Mesenchymal stem cell (in vitro differentiated cells and primary cell): ENCODE measurements at regions not wholly inside any gene's neighbourhood (a gene's known extent, or its start where the extent isn't known, plus 50 kb on each side); places are given as distances from the start of the nearest gene placed in this dataset.

ENCODE experiments used
- DNase-seq: peaks from one replicate; pipeline ENCODE4 v3.0.0-alpha.2; 2013
- H2AFZ ChIP-seq: one replicate; pipeline ENCODE4 v1.6.1; 2013; ENCODE audit warnings: low read depth, mild to moderate bottlenecking, control low read depth, inconsistent platforms, low read length, moderate library complexity
- H2AK5ac ChIP-seq: 2 replicates; pipeline ENCODE4 v1.6.1; 2013; ENCODE audit warnings: low read length, moderate library complexity, mild to moderate bottlenecking, inconsistent platforms; ENCODE audit not compliant: severe bottlenecking
- H2BK120ac ChIP-seq: one replicate; pipeline ENCODE4 v1.6.1; 2013; ENCODE audit warnings: low read depth, mild to moderate bottlenecking, inconsistent platforms, low read length, moderate library complexity
- H2BK12ac ChIP-seq, 2 experiments: one replicate each; pipeline ENCODE4 v1.6.1; 2013; ENCODE audit warnings: inconsistent platforms in 2 of 2, low read length in 2 of 2, mild to moderate bottlenecking in 2 of 2, moderate library complexity in 2 of 2, control low read depth in 1 of 2
- H2BK15ac ChIP-seq: one replicate; pipeline ENCODE4 v1.6.1; 2013; ENCODE audit warnings: mild to moderate bottlenecking, low read depth, inconsistent platforms; ENCODE audit not compliant: poor library complexity, severe bottlenecking
- H2BK5ac ChIP-seq: 2 replicates; pipeline ENCODE4 v1.6.1; 2013; ENCODE audit warnings: low read depth, mild to moderate bottlenecking, low read length, control low read depth, inconsistent platforms; ENCODE audit not compliant: poor library complexity, severe bottlenecking
- H3K14ac ChIP-seq, 2 experiments: one replicate each; pipeline ENCODE4 v1.6.1; 2013; ENCODE audit warnings: inconsistent platforms in 2 of 2, low read length in 2 of 2, control low read depth in 1 of 2, mild to moderate bottlenecking in 1 of 2, moderate library complexity in 1 of 2
- H3K18ac ChIP-seq, 2 experiments: one replicate each; pipeline ENCODE4 v1.6.1; 2013; ENCODE audit warnings: inconsistent platforms in 2 of 2, low read length in 2 of 2, control low read depth in 1 of 2, low read depth in 1 of 2, mild to moderate bottlenecking in 1 of 2
- H3K23ac ChIP-seq, 2 experiments: one replicate each; pipeline ENCODE4 v1.6.1; 2013; ENCODE audit warnings: inconsistent platforms in 2 of 2, low read length in 2 of 2, mild to moderate bottlenecking in 2 of 2, moderate library complexity in 2 of 2, control low read depth in 1 of 2
- H3K27ac ChIP-seq: 2 replicates; pipeline ENCODE4 v1.5.1; 2013; ENCODE audit warnings: mild to moderate bottlenecking, moderate library complexity, low read length, control low read depth, inconsistent platforms; ENCODE audit not compliant: poor library complexity, severe bottlenecking
- H3K27me3 ChIP-seq, 2 experiments: 2 replicates each; pipeline versions ENCODE4 v1.6.1 to v1.7.0; 2013; ENCODE audit warnings: low read length in 2 of 2, mild to moderate bottlenecking in 2 of 2, moderate library complexity in 2 of 2, control low read depth in 1 of 2, inconsistent platforms in 1 of 2; ENCODE audit not compliant: control insufficient read depth in 1 of 2, insufficient read depth in 1 of 2
- H3K36me3 ChIP-seq, 2 experiments: 2 replicates each; pipeline versions ENCODE4 v1.6.1 to v1.7.0; 2013; ENCODE audit warnings: low read length in 2 of 2, control low read depth in 1 of 2, inconsistent platforms in 1 of 2, low read depth in 1 of 2, mild to moderate bottlenecking in 1 of 2; ENCODE audit not compliant: insufficient read depth in 2 of 2, control insufficient read depth in 1 of 2
- H3K4ac ChIP-seq, 2 experiments: one replicate each; pipeline ENCODE4 v1.6.1; 2013; ENCODE audit warnings: inconsistent platforms in 2 of 2, low read length in 2 of 2, mild to moderate bottlenecking in 2 of 2, moderate library complexity in 2 of 2, control low read depth in 1 of 2, low read depth in 1 of 2
- H3K4me1 ChIP-seq: 2 replicates; pipeline ENCODE4 v1.6.1; 2013; ENCODE audit warnings: low read depth, low read length, control low read depth; ENCODE audit not compliant: control insufficient read depth, insufficient read depth
- H3K4me2 ChIP-seq: 2 replicates; pipeline ENCODE4 v1.6.1; 2013; ENCODE audit warnings: low read length, mild to moderate bottlenecking, inconsistent platforms; ENCODE audit not compliant: poor library complexity, severe bottlenecking
- H3K4me3 ChIP-seq, 2 experiments: 2 replicates each; pipeline versions ENCODE4 v1.5.1 to v1.7.0; 2013; ENCODE audit warnings: low read length in 2 of 2, mild to moderate bottlenecking in 2 of 2, control low read depth in 1 of 2, low read depth in 1 of 2; ENCODE audit not compliant: insufficient read depth in 1 of 2
- H3K79me1 ChIP-seq: replicated peaks from 2 replicates; pipeline ENCODE4 v1.6.1; 2013; ENCODE audit warnings: mild to moderate bottlenecking, control low read depth, low read length, inconsistent platforms; ENCODE audit not compliant: poor library complexity, severe bottlenecking
- H3K9ac ChIP-seq: 2 replicates; pipeline ENCODE4 v1.7.0; 2013; ENCODE audit warnings: mild to moderate bottlenecking, low read length, moderate library complexity
- H3K9me3 ChIP-seq: 2 replicates; pipeline ENCODE4 v1.7.0; 2013; ENCODE audit warnings: mild to moderate bottlenecking, low read length; ENCODE audit not compliant: control insufficient read depth
- H4K8ac ChIP-seq: one replicate; pipeline ENCODE4 v1.6.1; 2013; ENCODE audit warnings: inconsistent platforms, mild to moderate bottlenecking, low read length, moderate library complexity
- H4K91ac ChIP-seq: one replicate; pipeline ENCODE4 v1.6.1; 2013; ENCODE audit warnings: mild to moderate bottlenecking, low read length, inconsistent platforms
- WGBS: methylation state at CpG from one replicate; pipeline ENCODE4 v1.1.7; 2013; ENCODE audit warnings: mixed read lengths; 5-methylcytosine and 5-hydroxymethylcytosine counted together

DNA sequence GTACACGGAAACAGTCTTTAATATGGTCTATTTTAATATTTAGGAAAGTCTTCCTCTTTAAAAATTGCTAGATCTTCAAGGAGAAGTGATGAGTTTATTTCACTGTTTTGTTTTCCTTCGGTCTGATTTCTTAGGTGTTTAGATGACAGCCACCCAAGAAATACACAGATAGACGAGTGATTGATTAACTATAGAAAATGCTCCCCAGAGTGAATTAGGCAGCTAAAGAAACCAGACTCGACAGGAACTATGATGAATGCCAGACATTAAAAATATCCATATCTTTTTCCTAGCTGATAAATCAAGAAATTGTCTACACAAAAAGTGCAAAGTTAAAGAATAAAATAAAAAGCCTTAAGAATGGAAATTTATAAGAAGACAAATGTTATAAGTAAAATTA, 888.7 kb upstream of the CNTNAP5 start:
- H3K4me1 ChIP-seq = no peaks in the 10 kb centered on the region
- no peak overlapping the region for H3K4ac ChIP-seq
- no peak overlapping the region for H3K14ac ChIP-seq
- no peak for DNase-seq
- peaks cover 7% of the 10 kb centered on the region for H3K9me3 ChIP-seq
- no peak overlapping the region for H3K18ac ChIP-seq
- H3K27me3 ChIP-seq = no peaks in the 10 kb centered on the region
- H2BK120ac ChIP-seq = no peak overlapping the region
- H2AK5ac ChIP-seq = no peak overlapping the region
- H2AFZ ChIP-seq = no peak overlapping the region
- no peak overlapping the region for H4K91ac ChIP-seq
- H3K4me2 ChIP-seq = no peak overlapping the region
- no peak overlapping the region for H3K23ac ChIP-seq
- no peak overlapping the region for H4K8ac ChIP-seq
- H3K9ac ChIP-seq = no peak overlapping the region
- H3K4me3 ChIP-seq = no peak overlapping the region
- H2BK12ac ChIP-seq = no peak overlapping the region
- H3K79me1 ChIP-seq = no peaks in the 10 kb centered on the region
- WGBS = 95% methylated on average over 2 of the region's 4 CpGs
- no peak overlapping the region for H2BK5ac ChIP-seq
- no peak overlapping the region for H3K27ac ChIP-seq
- H2BK15ac ChIP-seq = no peak overlapping the region
- H3K36me3 ChIP-seq = no peaks in the 10 kb centered on the region

DNA sequence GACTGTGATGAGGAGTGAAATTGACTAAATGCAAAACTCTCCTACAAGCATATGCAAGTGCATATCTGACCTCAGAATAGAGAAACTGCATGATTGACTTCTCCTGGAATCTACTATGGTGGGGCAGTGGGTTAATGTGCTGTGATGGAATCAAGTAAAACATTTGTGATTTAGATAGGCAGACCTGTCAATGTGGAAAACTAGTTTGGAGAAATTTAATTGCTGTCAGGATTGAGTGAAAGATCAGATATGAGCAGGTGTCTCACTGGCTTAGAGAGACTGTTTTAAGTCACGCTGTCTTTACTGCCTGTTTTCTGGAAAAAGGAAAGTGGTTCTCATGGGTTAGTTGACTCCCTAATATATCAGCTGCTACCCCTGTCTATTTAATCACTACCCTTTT, 881.0 kb upstream of the CNTNAP5 start:
- Histone ChIP-seq H4K8ac (no peak overlapping the region), H2AFZ (no peak overlapping the region), H2BK120ac (no peak overlapping the region), H2BK12ac (no peak overlapping the region), H2AK5ac (no peak overlapping the region), H2BK15ac (no peak overlapping the region), H3K79me1 (no peaks in the 10 kb centered on the region), H3K9ac (no peak overlapping the region), H3K23ac (no peak overlapping the region), H3K27ac (no peak overlapping the region), H4K91ac (no peak overlapping the region), H3K4me1 (no peaks in the 10 kb centered on the region), H3K4me2 (no peak overlapping the region), H3K14ac (no peak overlapping the region), H3K4me3 (no peak overlapping the region), H3K9me3 (no peaks in the 10 kb centered on the region), H3K27me3 (no peaks in the 10 kb centered on the region), H2BK5ac (no peak overlapping the region), H3K36me3 (no peaks in the 10 kb centered on the region), H3K4ac (no peak overlapping the region), H3K18ac (no peak overlapping the region)
- no peak for DNase-seq
- WGBS = no CpG with 5 or more reads among the region's 1 CpG

DNA sequence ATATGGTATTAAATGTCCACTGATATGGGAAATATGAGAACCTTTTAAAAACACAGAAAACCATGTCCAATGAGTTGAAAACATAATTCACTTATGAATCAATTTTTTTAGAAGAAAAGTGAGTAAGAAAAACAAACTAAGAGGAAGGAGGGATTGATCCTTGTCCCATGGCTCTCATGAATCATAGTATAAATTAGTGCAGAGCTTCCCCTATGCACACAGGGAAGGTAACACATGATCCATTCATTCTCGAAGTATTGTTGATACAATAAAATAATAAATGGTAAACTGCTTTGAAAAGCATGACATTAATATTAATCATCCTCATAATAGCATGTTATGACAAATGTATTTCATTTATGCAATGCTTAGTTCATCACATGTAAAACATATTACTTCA, 872.0 kb upstream of the CNTNAP5 start:
- H2BK15ac ChIP-seq = no peak overlapping the region
- H2AFZ ChIP-seq = no peak overlapping the region
- H3K4me3 ChIP-seq = no peak overlapping the region
- H3K4ac ChIP-seq = no peak overlapping the region
- H3K27me3 ChIP-seq = no peaks in the 10 kb centered on the region
- H3K36me3 ChIP-seq = no peaks in the 10 kb centered on the region
- H3K9me3 ChIP-seq = no peaks in the 10 kb centered on the region
- no peak overlapping the region for H3K14ac ChIP-seq
- H4K8ac ChIP-seq = no peak overlapping the region
- no peak for DNase-seq
- no peaks in the 10 kb centered on the region for H3K4me1 ChIP-seq
- no peak overlapping the region for H2BK120ac ChIP-seq
- no peaks in the 10 kb centered on the region for H3K79me1 ChIP-seq
- H3K23ac ChIP-seq = no peak overlapping the region
- H3K9ac ChIP-seq = no peak overlapping the region
- no peak overlapping the region for H3K27ac ChIP-seq
- no peak overlapping the region for H2BK5ac ChIP-seq
- no CpG with 5 or more reads among the region's 1 CpG for WGBS
- no peak overlapping the region for H3K4me2 ChIP-seq
- no peak overlapping the region for H2AK5ac ChIP-seq
- no peak overlapping the region for H2BK12ac ChIP-seq
- no peak overlapping the region for H4K91ac ChIP-seq
- H3K18ac ChIP-seq = no peak overlapping the region

DNA sequence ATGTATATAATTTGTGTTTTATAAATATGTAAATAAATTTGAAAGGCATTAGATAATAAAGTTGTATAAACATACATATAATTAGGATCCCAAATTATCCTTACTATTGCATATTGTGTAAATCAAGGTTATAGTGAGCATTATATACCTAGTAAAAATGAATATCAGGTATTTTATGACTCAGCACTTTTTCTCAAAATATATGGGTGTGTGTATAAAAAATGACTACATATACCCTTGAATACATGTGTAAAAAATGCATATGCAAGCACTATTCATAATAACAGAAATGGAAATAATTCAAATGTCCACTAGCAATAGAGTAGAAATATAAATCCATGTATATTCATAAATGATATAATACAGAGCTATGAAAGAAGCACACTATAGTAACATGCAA, 870.9 kb upstream of the CNTNAP5 start:
- H2BK5ac ChIP-seq = no peak overlapping the region
- H4K8ac ChIP-seq = no peak overlapping the region
- H3K9me3 ChIP-seq = no peaks in the 10 kb centered on the region
- no peak overlapping the region for H3K4me2 ChIP-seq
- H3K14ac ChIP-seq = no peak overlapping the region
- no peak overlapping the region for H2BK120ac ChIP-seq
- H2BK12ac ChIP-seq = no peak overlapping the region
- H3K27me3 ChIP-seq = no peaks in the 10 kb centered on the region
- H3K4ac ChIP-seq = no peak overlapping the region
- no peaks in the 10 kb centered on the region for H3K36me3 ChIP-seq
- no peak overlapping the region for H3K4me3 ChIP-seq
- H4K91ac ChIP-seq = no peak overlapping the region
- H2AK5ac ChIP-seq = no peak overlapping the region
- H3K9ac ChIP-seq = no peak overlapping the region
- no peaks in the 10 kb centered on the region for H3K79me1 ChIP-seq
- H3K4me1 ChIP-seq = no peaks in the 10 kb centered on the region
- H2AFZ ChIP-seq = no peak overlapping the region
- H2BK15ac ChIP-seq = no peak overlapping the region
- H3K23ac ChIP-seq = no peak overlapping the region
- no peak for DNase-seq
- H3K27ac ChIP-seq = no peak overlapping the region
- no peak overlapping the region for H3K18ac ChIP-seq
